GM19395 (cell line): ENCODE measurements at regions not wholly inside any gene's neighbourhood (a gene's known extent, or its start where the extent isn't known, plus 50 kb on each side); places are given as distances from the start of the nearest gene placed in this dataset.

Source experiments
- ATAC-seq: cut with Tn5 transposase; IDR thresholded peaks from one replicate; pipeline ENCODE4 v1.9.1; 2021; ENCODE audit warnings: mild to moderate bottlenecking, moderate library complexity; ENCODE audit not compliant: unreplicated experiment

- no peak for ATAC-seq
These were observed 183.2 kb upstream of the LYZL1 start for GRCh38 chr10:29105516-29106215.

GRCh38 chr10:29106287-29106686 lies 182.6 kb upstream of the LYZL1 start:
- ATAC-seq, result no peak

- ATAC-seq, result no peak
These were observed 180.9 kb upstream of the LYZL1 start for GRCh38 chr10:29107866-29108498.

GRCh38 chr10:29109707-29110571 lies 178.9 kb upstream of the LYZL1 start:
- ATAC-seq, result no peak

- ATAC-seq, result no peak
These were observed 175.8 kb upstream of the LYZL1 start for GRCh38 chr10:29112827-29113615.

- ATAC-seq, result no peak
These were observed 175.3 kb upstream of the LYZL1 start for GRCh38 chr10:29113616-29113945.

- no peak for ATAC-seq
These were observed 174.7 kb upstream of the LYZL1 start for GRCh38 chr10:29114141-29114540.

GRCh38 chr10:29117781-29118180 lies 171.1 kb upstream of the LYZL1 start:
- no peak for ATAC-seq

- no peak for ATAC-seq
These were observed 169.5 kb upstream of the LYZL1 start for GRCh38 chr10:29119374-29119773.

GRCh38 chr10:29120216-29120615 lies 168.7 kb upstream of the LYZL1 start:
- no peak for ATAC-seq

GRCh38 chr10:29124864-29125263 lies 164.0 kb upstream of the LYZL1 start:
- ATAC-seq, result no peak

- no peak for ATAC-seq
These were observed 161.7 kb upstream of the LYZL1 start for GRCh38 chr10:29127037-29127700.

- no peak for ATAC-seq
These were observed 161.1 kb upstream of the LYZL1 start for GRCh38 chr10:29127731-29128130.

- no peak for ATAC-seq
These were observed 158.6 kb upstream of the LYZL1 start for GRCh38 chr10:29130190-29130673.

- ATAC-seq, result no peak
These were observed 156.8 kb upstream of the LYZL1 start for GRCh38 chr10:29131952-29132547.

- ATAC-seq, result no peak
These were observed 156.2 kb upstream of the LYZL1 start for GRCh38 chr10:29132551-29133111.

- no peak for ATAC-seq
These were observed 153.5 kb upstream of the LYZL1 start for GRCh38 chr10:29135337-29135736.

GRCh38 chr10:29136411-29136810 lies 152.5 kb upstream of the LYZL1 start:
- ATAC-seq, result no peak

- ATAC-seq, result no peak
These were observed 148.7 kb upstream of the LYZL1 start for GRCh38 chr10:29140151-29140550.

GRCh38 chr10:29140991-29141390 lies 147.9 kb upstream of the LYZL1 start:
- no peak for ATAC-seq
